Common myeloid progenitor, CD34-positive (primary cell): ENCODE measurements at regions not wholly inside any gene's neighbourhood (a gene's known extent, or its start where the extent isn't known, plus 50 kb on each side); places are given as distances from the start of the nearest gene placed in this dataset.

Experiments used
- CTCF ChIA-PET: fragments of 350-600 bp; sonication (Branson Sonifier 250); formaldehyde crosslinking; loops from one replicate; lab custom pipeline; 2021; ENCODE audit warnings: antibody characterized with exemption; lab: Charles Lee
- POLR2A ChIA-PET: fragments of 350-600 bp; sonication (Branson Sonifier 250); formaldehyde crosslinking; loops from one replicate; lab custom pipeline; 2021; ENCODE audit warnings: antibody characterized with exemption; lab: Charles Lee
- DNase-seq, 3 donors: peaks; one replicate each; pipeline versions ENCODE4 v3.0.0 to v3.0.0-alpha.2; 2013
- H3K27ac ChIP-seq, 2 experiments: 1 replicate in 1 of 2; 2 replicates in 1 of 2; pipeline ENCODE4 v1.7.0; 2013; ENCODE audit warnings: inconsistent platforms in 2 of 2, low read length in 2 of 2, mild to moderate bottlenecking in 2 of 2, low read depth in 1 of 2, moderate library complexity in 1 of 2; ENCODE audit not compliant: severe bottlenecking in 2 of 2, insufficient read depth in 1 of 2, poor library complexity in 1 of 2
- H3K27me3 ChIP-seq, 5 experiments: replicated peaks in 2 of 5; 1 replicate in 3 of 5; 2 replicates in 2 of 5; pipeline versions ENCODE4 v1.6.1 to v1.7.0; 2013; ENCODE audit warnings: low read length in 4 of 5, mild to moderate bottlenecking in 2 of 5, moderate library complexity in 2 of 5, inconsistent platforms in 1 of 5; ENCODE audit not compliant: insufficient read depth in 5 of 5, control insufficient read depth in 4 of 5
- H3K36me3 ChIP-seq, 4 experiments: 1 replicate in 2 of 4; 2 replicates in 2 of 4; pipeline versions ENCODE4 v1.6.1 to v1.7.0; 2013; ENCODE audit warnings: low read length in 3 of 4, control low read depth in 1 of 4, mild to moderate bottlenecking in 1 of 4; ENCODE audit not compliant: control insufficient read depth in 4 of 4, insufficient read depth in 4 of 4
- H3K4me1 ChIP-seq, 4 experiments: 1 replicate in 3 of 4; 2 replicates in 1 of 4; pipeline versions ENCODE4 v1.6.1 to v1.7.1; 2013; ENCODE audit warnings: low read length in 3 of 4, mild to moderate bottlenecking in 3 of 4, control low read depth in 1 of 4, inconsistent platforms in 1 of 4, moderate library complexity in 1 of 4; ENCODE audit not compliant: control insufficient read depth in 4 of 4, insufficient read depth in 4 of 4; ENCODE audit errors: control extremely low read depth in 1 of 4
- H3K4me3 ChIP-seq, 7 experiments: 1 replicate in 4 of 7; 2 replicates in 3 of 7; pipeline versions ENCODE4 v1.5.1 to v1.7.0; 2013; ENCODE audit warnings: mild to moderate bottlenecking in 7 of 7, low read length in 6 of 7, moderate library complexity in 6 of 7, inconsistent platforms in 2 of 7, low read depth in 2 of 7, control low read depth in 1 of 7; ENCODE audit not compliant: insufficient read depth in 4 of 7, control insufficient read depth in 1 of 7; ENCODE audit errors: extremely low read depth in 1 of 7
- H3K9me3 ChIP-seq, 5 experiments: 1 replicate in 4 of 5; 2 replicates in 1 of 5; pipeline versions ENCODE4 v1.6.1 to v1.7.1; 2013; ENCODE audit warnings: low read length in 4 of 5, mild to moderate bottlenecking in 2 of 5, inconsistent platforms in 1 of 5, low read depth in 1 of 5, moderate library complexity in 1 of 5; ENCODE audit not compliant: control insufficient read depth in 4 of 5, insufficient read depth in 2 of 5; ENCODE audit errors: control extremely low read depth in 1 of 5
- WGBS: methylation state at CpG from one replicate; pipeline ENCODE4 v1.1.5; 2013; ENCODE audit not compliant: insufficient coverage; 5-methylcytosine and 5-hydroxymethylcytosine counted together

DNA sequence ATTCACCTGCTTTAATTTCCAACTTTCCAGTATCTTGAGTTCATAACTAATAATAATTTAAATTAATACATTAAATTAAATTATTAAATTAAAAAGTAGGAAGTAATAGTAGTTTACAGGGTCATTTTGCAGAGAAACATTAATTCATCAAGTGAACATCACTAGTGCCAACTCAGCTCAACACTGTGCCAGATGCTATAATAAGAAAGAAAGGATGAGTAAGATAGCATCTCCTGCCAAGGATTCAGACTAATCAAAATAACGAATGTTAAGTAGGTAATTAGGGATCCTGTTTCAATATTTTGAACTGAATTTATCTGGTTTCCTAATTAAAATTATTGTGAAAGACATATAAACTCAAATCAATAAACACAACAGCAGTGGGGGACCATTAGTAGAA lies 596.7 kb downstream of the SLC6A15 start:
- Histone ChIP-seq H3K9me3 (no peaks in the 10 kb centered on the region), H3K27ac (no peak overlapping the region), H3K4me3 (no peak overlapping the region), H3K27me3 (no peaks in the 10 kb centered on the region), H3K36me3 (no peaks in the 10 kb centered on the region), H3K4me1 (no peaks in the 10 kb centered on the region)
- CTCF ChIA-PET, result no interaction called here
- no peak for DNase-seq
- POLR2A ChIA-PET, result no interaction called here
- no CpG with 5 or more reads among the region's 1 CpG for whole genome bisulfite sequencing

DNA sequence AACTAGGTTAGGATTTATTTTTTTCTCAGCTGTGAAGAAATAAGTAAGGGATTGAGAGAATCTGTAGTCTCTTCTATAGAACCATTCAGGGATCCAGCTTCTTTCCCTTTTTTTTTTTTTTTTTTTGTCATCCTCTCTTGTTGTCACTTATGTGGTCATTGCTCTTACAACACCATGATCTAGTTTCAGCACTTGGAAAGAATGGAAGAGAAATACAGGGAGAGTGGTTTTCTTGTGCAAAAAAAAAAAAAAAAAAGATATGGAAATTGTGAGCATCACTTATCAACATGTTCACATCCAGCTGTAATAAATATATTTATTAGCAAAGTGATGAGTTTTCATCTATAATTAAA lies 599.3 kb downstream of the SLC6A15 start:
- no peak overlapping the region for H3K27ac ChIP-seq
- H3K36me3 ChIP-seq, result no peaks in the 10 kb centered on the region
- H3K9me3 ChIP-seq, result no peaks in the 10 kb centered on the region
- no peaks in the 10 kb centered on the region for H3K27me3 ChIP-seq
- ChIA-PET POLR2A (interaction anchor here (0.6 kb wide), 1 partner anchor 524 kb away, joined by 3 read pairs; no protein-coding TSS in a partner anchor), CTCF (no interaction called here)
- no peaks in the 10 kb centered on the region for H3K4me1 ChIP-seq
- DNase-seq, result no peak
- no peak overlapping the region for H3K4me3 ChIP-seq

- no peak for DNase-seq
- H3K4me3 ChIP-seq, result no peak overlapping the region
- no peaks in the 10 kb centered on the region for H3K27me3 ChIP-seq
- no peak overlapping the region for H3K27ac ChIP-seq
- no peaks in the 10 kb centered on the region for H3K36me3 ChIP-seq
- H3K9me3 ChIP-seq, result no peaks in the 10 kb centered on the region
- WGBS, result no CpG with 5 or more reads among the region's 1 CpG
- POLR2A ChIA-PET, result no interaction called here
- CTCF ChIA-PET, result no interaction called here
- H3K4me1 ChIP-seq, result no peaks in the 10 kb centered on the region
These were observed 604.4 kb downstream of the SLC6A15 start for GRCh38 chr12:84308211-84308610.

DNA sequence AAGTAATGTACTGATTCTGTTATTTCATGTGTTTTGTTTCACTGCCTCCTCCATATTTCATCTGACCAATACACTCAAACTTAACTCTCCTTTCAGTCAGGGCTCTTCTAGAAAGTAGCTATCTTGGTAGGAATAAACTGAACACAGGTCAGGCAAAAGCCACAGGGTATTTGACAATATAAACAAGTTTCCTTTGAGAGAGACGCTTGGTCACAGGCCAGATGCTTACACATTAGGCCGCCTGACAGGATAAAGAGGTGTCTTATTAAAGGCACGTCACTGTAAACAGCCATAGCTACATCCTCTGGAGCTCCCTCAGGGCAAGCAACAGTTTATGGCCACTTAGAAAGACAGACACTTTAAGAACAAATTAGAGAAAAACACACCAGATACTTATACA lies 607.5 kb downstream of the SLC6A15 start:
- Histone ChIP-seq H3K4me1 (no peaks in the 10 kb centered on the region), H3K36me3 (no peaks in the 10 kb centered on the region), H3K4me3 (no peak overlapping the region), H3K27me3 (no peaks in the 10 kb centered on the region), H3K27ac (no peak overlapping the region), H3K9me3 (no peaks in the 10 kb centered on the region)
- POLR2A ChIA-PET, result no interaction called here
- no peak for DNase-seq
- WGBS, result 73% methylated on average over 3 of the region's 3 CpGs
- CTCF ChIA-PET, result no interaction called here

DNA sequence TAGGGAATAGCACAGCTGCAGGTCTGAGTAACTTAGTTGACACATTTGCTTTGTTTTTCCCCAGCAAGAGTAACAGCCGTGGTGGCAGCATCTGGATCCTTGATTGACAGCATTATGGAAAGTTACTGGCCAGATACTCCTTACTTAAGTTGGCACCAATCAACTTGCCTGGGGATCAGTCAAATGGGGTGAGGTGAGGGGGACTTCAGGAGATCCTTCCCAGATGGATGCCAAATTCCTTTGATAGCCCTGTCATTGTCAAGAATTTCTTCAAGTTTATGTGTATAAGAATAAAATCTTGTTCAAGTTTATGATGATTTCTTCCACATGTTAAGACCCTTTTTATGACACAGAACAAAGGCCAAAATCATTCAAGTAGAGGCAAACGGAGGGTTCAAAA lies 618.4 kb downstream of the SLC6A15 start:
- WGBS, result 88% methylated on average over 1 of the region's 2 CpGs
- ChIA-PET POLR2A (no interaction called here), CTCF (no interaction called here)
- H3K27ac ChIP-seq, result no peak overlapping the region
- DNase-seq, result no peak
- H3K4me1 ChIP-seq, result no peaks in the 10 kb centered on the region
- no peaks in the 10 kb centered on the region for H3K9me3 ChIP-seq
- H3K4me3 ChIP-seq, result no peak overlapping the region
- no peaks in the 10 kb centered on the region for H3K36me3 ChIP-seq
- H3K27me3 ChIP-seq, result no peaks in the 10 kb centered on the region

DNA sequence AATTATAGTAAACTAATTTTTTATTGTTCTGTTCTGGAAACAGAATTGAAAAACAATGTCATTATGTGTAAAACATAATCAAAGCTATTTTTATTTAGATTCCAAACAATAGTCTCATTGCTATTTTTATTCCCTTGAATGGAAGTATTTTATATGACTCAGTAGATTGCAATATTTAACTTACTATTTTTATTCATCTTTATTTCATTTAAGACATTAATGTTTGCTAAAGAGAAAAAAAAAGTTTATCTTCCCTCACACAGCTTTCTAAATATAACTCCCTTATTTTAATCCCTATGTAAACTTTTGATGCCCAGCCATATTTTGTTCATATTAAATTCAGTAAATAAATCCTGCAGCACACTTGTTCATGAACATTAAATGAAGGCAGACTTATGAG lies 622.4 kb downstream of the SLC6A15 start:
- H3K27me3 ChIP-seq, result no peaks in the 10 kb centered on the region
- no peaks in the 10 kb centered on the region for H3K36me3 ChIP-seq
- no peak overlapping the region for H3K27ac ChIP-seq
- H3K4me1 ChIP-seq, result no peaks in the 10 kb centered on the region
- CTCF ChIA-PET, result no interaction called here
- H3K9me3 ChIP-seq, result no peaks in the 10 kb centered on the region
- POLR2A ChIA-PET, result no interaction called here
- no peak overlapping the region for H3K4me3 ChIP-seq
- DNase-seq, result no peak

DNA sequence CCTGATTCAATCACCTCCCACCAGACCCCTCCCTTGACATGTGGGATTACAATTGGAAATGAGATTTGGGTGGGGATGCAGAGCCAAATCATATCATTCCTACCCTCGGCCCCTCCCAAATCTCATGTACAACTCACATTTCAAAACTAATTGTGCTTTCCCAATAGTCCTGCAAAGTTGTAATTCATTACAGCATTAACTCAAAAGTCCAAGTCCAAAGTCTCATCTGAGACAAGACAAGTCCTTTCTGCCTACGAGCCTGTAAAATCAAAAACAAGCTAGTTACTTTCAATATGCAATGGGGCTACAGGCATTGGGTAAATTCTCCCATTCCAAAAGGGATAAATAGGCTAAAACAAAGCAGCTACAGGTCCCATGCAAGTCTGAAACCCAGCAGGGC lies 634.6 kb downstream of the SLC6A15 start:
- H3K27ac ChIP-seq, result no peak overlapping the region
- no peak for DNase-seq
- no peaks in the 10 kb centered on the region for H3K27me3 ChIP-seq
- POLR2A ChIA-PET, result no interaction called here
- no peaks in the 10 kb centered on the region for H3K36me3 ChIP-seq
- no peak overlapping the region for H3K4me3 ChIP-seq
- no peaks in the 10 kb centered on the region for H3K4me1 ChIP-seq
- no peaks in the 10 kb centered on the region for H3K9me3 ChIP-seq
- CTCF ChIA-PET, result no interaction called here
- 86% methylated on average over 1 of the region's 2 CpGs for WGBS

DNA sequence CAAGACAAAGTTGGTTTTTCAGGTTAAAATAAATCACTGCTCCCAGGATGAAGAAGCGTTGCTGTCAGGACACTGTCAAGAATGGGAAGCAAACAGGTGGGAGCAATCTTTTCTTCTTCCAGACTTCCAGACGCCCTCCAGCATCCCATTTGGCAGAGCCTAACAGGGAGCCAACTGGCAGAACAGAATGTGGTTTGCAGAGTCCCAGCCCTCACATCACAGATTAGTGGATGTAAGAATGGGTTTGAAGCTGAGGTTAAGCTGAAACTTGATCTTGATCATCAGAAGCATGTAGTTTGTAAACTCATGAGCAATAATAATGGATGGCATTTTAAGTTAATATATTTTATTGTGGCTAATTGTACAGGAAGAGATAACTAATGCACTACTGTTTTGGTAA lies 636.4 kb downstream of the SLC6A15 start:
- 80% methylated on average over 1 of the region's 2 CpGs for WGBS
- POLR2A ChIA-PET, result no interaction called here

More for the DNA sequence above, 636.4 kb downstream of the SLC6A15 start:
- DNase-seq, result no peak
- Histone ChIP-seq H3K4me3 (no peak overlapping the region), H3K4me1 (no peaks in the 10 kb centered on the region), H3K27ac (no peak overlapping the region), H3K36me3 (no peaks in the 10 kb centered on the region), H3K27me3 (no peaks in the 10 kb centered on the region), H3K9me3 (no peaks in the 10 kb centered on the region)
- CTCF ChIA-PET, result no interaction called here
